ENCODE measurements at regions not wholly inside any gene's neighbourhood (a gene's known extent, or its start where the extent isn't known, plus 50 kb on each side); places are given as distances from the start of the nearest gene placed in this dataset.

- no peak for TF ChIP-seq POLR2A (IDR thresholded peaks at IDR 0.05)
- TF ChIP-seq CTCF (IDR thresholded peaks at IDR 0.05): no peak
Measured at GRCh38 chr3:173225351-173225750, 84.3 kb upstream of the SPATA16 start.

Data from heart left ventricle (tissue), 13 donors.